Gastrocnemius medialis (tissue), 4 donors: ENCODE measurements at regions not wholly inside any gene's neighbourhood (a gene's known extent, or its start where the extent isn't known, plus 50 kb on each side); places are given as distances from the start of the nearest gene placed in this dataset.

Experiments
- ATAC-seq, 2 donors: fragments of 150-250 bp; one replicate each; pipeline ENCODE4 v1.9.1; 2016
- DNase-seq, 2 donors: peaks; one replicate each; pipeline ENCODE4 v3.0.0-alpha.2; 2019
- H3K27ac ChIP-seq, 4 donors: fragments of 200-600 bp; sonication (generic); 1 replicate in 1 of 4; 2 replicates in 3 of 4; pipeline ENCODE4 v1.5.1; 2016 to 2018; ENCODE audit warnings: mild to moderate bottlenecking in 2 of 4, moderate library complexity in 1 of 4
- H3K27me3 ChIP-seq, 3 donors: fragments of 200-600 bp; sonication (generic) in 2 of 3; 1 replicate in 1 of 3; 2 replicates in 2 of 3; pipeline versions ENCODE4 v1.5.1 to v1.6.0; 2016 to 2019; ENCODE audit warnings: mild to moderate bottlenecking in 1 of 3, moderate library complexity in 1 of 3
- H3K36me3 ChIP-seq, 2 donors: fragments of 200-600 bp; sonication (generic) in 1 of 2; one replicate each; pipeline ENCODE4 v1.5.1; 2017 to 2018
- H3K4me1 ChIP-seq, 2 donors: fragments of 200-600 bp; sonication (generic) in 1 of 2; one replicate each; pipeline ENCODE4 v1.5.1; 2016 to 2017; ENCODE audit warnings: mild to moderate bottlenecking in 2 of 2
- H3K4me3 ChIP-seq, 4 donors: fragments of 200-600 bp; sonication (generic) in 3 of 4; 1 replicate in 1 of 4; 2 replicates in 3 of 4; pipeline ENCODE4 v1.5.1; 2016 to 2019; ENCODE audit warnings: mild to moderate bottlenecking in 2 of 4
- H3K9me3 ChIP-seq, 3 donors: fragments of 200-600 bp; sonication (generic) in 2 of 3; 1 replicate in 1 of 3; 2 replicates in 2 of 3; pipeline ENCODE4 v1.5.1; 2016 to 2019
- CTCF ChIP-seq, 5 experiments: fragments of 450-650 bp in 3 of 5; fragments of 200-600 bp in 2 of 5; sonication (generic) in 2 of 5; IDR thresholded peaks in 4 of 5; conservative IDR thresholded peaks in 1 of 5; 1 replicate in 4 of 5; 2 replicates in 1 of 5; pipeline ENCODE4 v1.5.1; 2016 to 2019; ENCODE audit warnings: antibody characterized with exemption in 5 of 5, mild to moderate bottlenecking in 3 of 5, moderate library complexity in 3 of 5
- POLR2A ChIP-seq, 2 donors: fragments of 450-650 bp; IDR thresholded peaks; one replicate each; pipeline ENCODE4 v1.6.1; 2017; ENCODE audit warnings: antibody characterized with exemption in 2 of 2, mild to moderate bottlenecking in 2 of 2, moderate library complexity in 2 of 2
- in situ Hi-C, 4 donors: fragments of 200-750 bp; cut with MboI; loops; one replicate each; pipeline versions ENCODE4 v1.15.0 to v1.8.0; 2017; ENCODE audit warnings: low sequenced_read_pairs in 4 of 4
- intact Hi-C: fragments of 100-400 bp; cut with DNase I; formaldehyde crosslinking; loops from one replicate; pipeline ENCODE4 v1.15.1; 2023; ENCODE audit warnings: low total_unique reads

- ATAC-seq = no peak
- Histone ChIP-seq H3K4me1 (peaks cover 0 to 3% of the 10 kb centered on the region in 2 donors), H3K27me3 (no peaks in the 10 kb centered on the region), H3K4me3 (no peak overlapping the region), H3K27ac (no peak overlapping the region), H3K36me3 (no peaks in the 10 kb centered on the region), H3K9me3 (no peaks in the 10 kb centered on the region)
- in situ Hi-C loops = no loop called here
- TF ChIP-seq CTCF (IDR thresholded peaks at IDR 0.05 in 4 of 5, conservative IDR thresholded peaks at IDR 0.05 in 1 of 5) (no peak), POLR2A (IDR thresholded peaks at IDR 0.05) (no peak)
- no peak for DNase-seq
- intact Hi-C loops = loop anchor here (10.0 kb wide), 1 partner anchor 215 kb away; no protein-coding TSS in a partner anchor
These were observed 703.8 kb downstream of the DIAPH3 start for GRCh38 chr13:59459972-59460371.

DNA sequence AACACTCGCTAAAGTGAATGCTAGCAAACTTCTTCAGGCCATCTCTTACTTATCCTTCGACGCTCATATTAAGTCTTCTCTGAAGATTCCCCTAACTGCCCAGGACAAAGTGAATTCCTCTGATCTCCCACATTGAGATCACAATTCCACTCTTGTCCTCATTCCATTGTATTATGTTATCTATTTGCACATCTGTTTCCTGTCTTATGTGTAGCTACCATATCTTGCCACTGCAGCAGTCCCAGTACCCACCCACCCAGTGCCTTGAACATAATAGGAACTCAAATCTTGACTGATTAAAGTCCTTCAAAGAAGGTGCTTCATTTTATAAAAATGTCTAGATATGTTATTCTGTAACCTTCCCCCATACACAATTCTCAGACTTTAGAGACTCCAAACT lies 702.3 kb downstream of the DIAPH3 start:
- Histone ChIP-seq H3K27ac (no peak overlapping the region), H3K36me3 (no peaks in the 10 kb centered on the region), H3K4me1 (peaks cover 0 to 3% of the 10 kb centered on the region in 2 donors), H3K9me3 (no peaks in the 10 kb centered on the region), H3K27me3 (no peaks in the 10 kb centered on the region), H3K4me3 (no peak overlapping the region)
- intact Hi-C loops = no loop called here
- in situ Hi-C loops = no loop called here
- DNase-seq = no peak
- peak; percentile 39 to 46 for ATAC-seq
- TF ChIP-seq POLR2A (IDR thresholded peaks at IDR 0.05) (no peak), CTCF (IDR thresholded peaks at IDR 0.05 in 4 of 5, conservative IDR thresholded peaks at IDR 0.05 in 1 of 5) (no peak)

GRCh38 chr13:59463023-59463422 lies 700.7 kb downstream of the DIAPH3 start:
- Histone ChIP-seq H3K9me3 (no peaks in the 10 kb centered on the region), H3K27me3 (no peaks in the 10 kb centered on the region), H3K4me3 (no peak overlapping the region), H3K36me3 (no peaks in the 10 kb centered on the region), H3K27ac (no peak overlapping the region), H3K4me1 (peaks cover 0 to 3% of the 10 kb centered on the region in 2 donors)
- TF ChIP-seq CTCF (IDR thresholded peaks at IDR 0.05 in 4 of 5, conservative IDR thresholded peaks at IDR 0.05 in 1 of 5) = no peak
- TF ChIP-seq POLR2A (IDR thresholded peaks at IDR 0.05) = no peak
- in situ Hi-C loops = no loop called here
- ATAC-seq (no peak), DNase-seq (no peak)
- intact Hi-C loops = no loop called here

GRCh38 chr13:59464926-59465325 lies 698.8 kb downstream of the DIAPH3 start:
- ATAC-seq = no peak
- TF ChIP-seq POLR2A (IDR thresholded peaks at IDR 0.05) (no peak), CTCF (IDR thresholded peaks at IDR 0.05 in 4 of 5, conservative IDR thresholded peaks at IDR 0.05 in 1 of 5) (no peak)
- no peak overlapping the region for H3K4me3 ChIP-seq
- no peak for DNase-seq
- no peaks in the 10 kb centered on the region for H3K36me3 ChIP-seq
- H3K4me1 ChIP-seq = no peaks in the 10 kb centered on the region
- H3K9me3 ChIP-seq = no peaks in the 10 kb centered on the region
- H3K27me3 ChIP-seq = no peaks in the 10 kb centered on the region
- intact Hi-C loops (no loop called here), in situ Hi-C loops (no loop called here)
- no peak overlapping the region for H3K27ac ChIP-seq

- intact Hi-C loops (no loop called here), in situ Hi-C loops (no loop called here)
- Histone ChIP-seq H3K27ac (no peak overlapping the region), H3K9me3 (no peaks in the 10 kb centered on the region), H3K4me1 (no peaks in the 10 kb centered on the region), H3K27me3 (no peaks in the 10 kb centered on the region), H3K36me3 (no peaks in the 10 kb centered on the region), H3K4me3 (no peak overlapping the region)
- no peak for ATAC-seq
- no peak for DNase-seq
- no peak for TF ChIP-seq CTCF (IDR thresholded peaks at IDR 0.05 in 4 of 5, conservative IDR thresholded peaks at IDR 0.05 in 1 of 5)
- no peak for TF ChIP-seq POLR2A (IDR thresholded peaks at IDR 0.05)
These were observed 695.3 kb downstream of the DIAPH3 start for GRCh38 chr13:59468396-59468795.
